HG02610 (cell line): ENCODE measurements at regions not wholly inside any gene's neighbourhood (a gene's known extent, or its start where the extent isn't known, plus 50 kb on each side); places are given as distances from the start of the nearest gene placed in this dataset.
"Not testable (repeated sequence)": the region's sequence is repeated elsewhere in the genome, so short reads cannot be mapped to it uniquely, and the experiment has no call there.

Experiments used
- ATAC-seq: cut with Tn5 transposase; IDR thresholded peaks from one replicate; pipeline ENCODE4 v1.9.1; 2021; ENCODE audit warnings: mild to moderate bottlenecking, moderate library complexity; ENCODE audit not compliant: unreplicated experiment

- ATAC-seq, result no peak
Measured at GRCh38 chr4:83748711-83749110, 212.8 kb downstream of the GPAT3 start.

- ATAC-seq, result no peak
Measured at GRCh38 chr4:83738895-83739294, 203.0 kb downstream of the GPAT3 start.

GRCh38 chr4:83734576-83734975, 198.7 kb downstream of the GPAT3 start:
- ATAC-seq, result no peak

GRCh38 chr4:83732114-83732635, 196.3 kb downstream of the GPAT3 start:
- no peak for ATAC-seq

- no peak for ATAC-seq
Measured at GRCh38 chr4:83731609-83732008, 195.7 kb downstream of the GPAT3 start.

GRCh38 chr4:83730958-83731357, 195.1 kb downstream of the GPAT3 start:
- ATAC-seq, result not testable (repeated sequence)

GRCh38 chr4:83728191-83728590, 192.3 kb downstream of the GPAT3 start:
- ATAC-seq, result no peak

GRCh38 chr4:83725336-83726085, 189.6 kb downstream of the GPAT3 start:
- no peak for ATAC-seq

- no peak for ATAC-seq
Measured at GRCh38 chr4:83724485-83725335, 188.8 kb downstream of the GPAT3 start.

- ATAC-seq, result no peak
Measured at GRCh38 chr4:83723609-83724008, 187.7 kb downstream of the GPAT3 start.

- no peak for ATAC-seq
Measured at GRCh38 chr4:83722730-83723269, 186.9 kb downstream of the GPAT3 start.

- no peak for ATAC-seq
Measured at GRCh38 chr4:83716874-83717273, 181.0 kb downstream of the GPAT3 start.

GRCh38 chr4:83712890-83713289, 177.0 kb downstream of the GPAT3 start:
- no peak for ATAC-seq

- no peak for ATAC-seq
Measured at GRCh38 chr4:83709627-83710026, 173.7 kb downstream of the GPAT3 start.

- ATAC-seq, result no peak
Measured at GRCh38 chr4:83708500-83709175, 172.7 kb downstream of the GPAT3 start.

- ATAC-seq, result no peak
Measured at GRCh38 chr4:83704786-83705185, 168.9 kb downstream of the GPAT3 start.

- no peak for ATAC-seq
Measured at GRCh38 chr4:83703752-83704151, 167.8 kb downstream of the GPAT3 start.

- ATAC-seq, result no peak
Measured at GRCh38 chr4:83701041-83701440, 165.1 kb downstream of the GPAT3 start.

GRCh38 chr4:83699358-83699757, 163.4 kb downstream of the GPAT3 start:
- no peak for ATAC-seq

- ATAC-seq, result no peak
Measured at GRCh38 chr4:83692028-83692427, 156.1 kb downstream of the GPAT3 start.

GRCh38 chr4:83686166-83686565, 150.3 kb downstream of the GPAT3 start:
- ATAC-seq, result no peak
